ENCODE measurements at regions not wholly inside any gene's neighbourhood (a gene's known extent, or its start where the extent isn't known, plus 50 kb on each side); places are given as distances from the start of the nearest gene placed in this dataset.

DNA sequence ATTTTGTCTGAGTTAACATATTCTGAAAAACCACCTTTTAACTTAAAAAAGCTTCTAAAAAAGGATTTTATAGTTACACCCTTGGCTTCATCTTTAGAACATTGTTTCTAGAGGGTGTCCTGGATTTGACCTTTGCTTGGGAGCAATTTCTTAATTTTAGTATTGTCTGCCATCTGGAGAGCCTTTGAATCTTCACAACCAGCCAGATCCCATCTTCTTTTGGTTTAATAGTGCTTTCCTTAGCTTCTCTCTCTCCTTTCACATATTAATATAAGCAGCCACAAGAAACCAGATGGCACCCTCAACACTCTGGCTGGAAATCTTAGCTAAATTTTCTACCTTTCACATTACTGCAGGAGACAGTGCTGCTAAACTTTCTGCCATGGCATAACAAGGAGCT is 76.5 kb upstream of the TSPAN2 start:
- no peak for TF ChIP-seq SP2 (tag by site-specific recombination; IDR thresholded peaks at IDR 0.05)
- TF ChIP-seq ZNF501 (tag by site-specific recombination; IDR thresholded peaks at IDR 0.05): no peak
- TF ChIP-seq, protein P1, sequence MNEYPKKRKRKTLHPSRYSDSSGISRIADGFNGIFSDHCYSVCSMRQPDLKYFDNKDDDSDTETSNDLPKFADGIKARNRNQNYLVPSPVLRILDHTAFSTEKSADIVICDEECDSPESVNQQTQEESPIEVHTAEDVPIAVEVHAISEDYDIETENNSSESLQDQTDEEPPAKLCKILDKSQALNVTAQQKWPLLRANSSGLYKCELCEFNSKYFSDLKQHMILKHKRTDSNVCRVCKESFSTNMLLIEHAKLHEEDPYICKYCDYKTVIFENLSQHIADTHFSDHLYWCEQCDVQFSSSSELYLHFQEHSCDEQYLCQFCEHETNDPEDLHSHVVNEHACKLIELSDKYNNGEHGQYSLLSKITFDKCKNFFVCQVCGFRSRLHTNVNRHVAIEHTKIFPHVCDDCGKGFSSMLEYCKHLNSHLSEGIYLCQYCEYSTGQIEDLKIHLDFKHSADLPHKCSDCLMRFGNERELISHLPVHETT (tag by site-specific recombination; IDR thresholded peaks at IDR 0.05): no peak
- no peak for TF ChIP-seq ZNF510 (tag by site-specific recombination; IDR thresholded peaks at IDR 0.05; ENCODE audit: insufficient replicate concordance)
- TF ChIP-seq ZNF121 (tag by site-specific recombination; IDR thresholded peaks at IDR 0.05): no peak
- TF ChIP-seq, protein P2, sequence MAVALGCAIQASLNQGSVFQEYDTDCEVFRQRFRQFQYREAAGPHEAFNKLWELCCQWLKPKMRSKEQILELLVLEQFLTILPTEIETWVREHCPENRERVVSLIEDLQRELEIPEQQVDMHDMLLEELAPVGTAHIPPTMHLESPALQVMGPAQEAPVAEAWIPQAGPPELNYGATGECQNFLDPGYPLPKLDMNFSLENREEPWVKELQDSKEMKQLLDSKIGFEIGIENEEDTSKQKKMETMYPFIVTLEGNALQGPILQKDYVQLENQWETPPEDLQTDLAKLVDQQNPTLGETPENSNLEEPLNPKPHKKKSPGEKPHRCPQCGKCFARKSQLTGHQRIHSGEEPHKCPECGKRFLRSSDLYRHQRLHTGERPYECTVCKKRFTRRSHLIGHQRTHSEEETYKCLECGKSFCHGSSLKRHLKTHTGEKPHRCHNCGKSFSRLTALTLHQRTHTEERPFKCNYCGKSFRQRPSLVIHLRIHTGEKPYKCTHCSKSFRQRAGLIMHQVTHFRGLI (tag by site-specific recombination; IDR thresholded peaks at IDR 0.05): no peak
- no peak for TF ChIP-seq ZNF221 (tag by site-specific recombination; IDR thresholded peaks at IDR 0.05; ENCODE audit: borderline replicate concordance)
- TF ChIP-seq GFI1B (tag by site-specific recombination; IDR thresholded peaks at IDR 0.05): no peak
- Histone ChIP-seq H3K4me1 (ENCODE audit: control insufficient read depth, insufficient read depth, low read length) (no peaks in the 10 kb centered on the region), H3K9me3 (ENCODE audit: control insufficient read depth, insufficient read depth, low read depth, low read length) (no peaks in the 10 kb centered on the region), H3K36me3 (ENCODE audit: control insufficient read depth in 2 of 2, insufficient read depth in 1 of 2, low read length in 2 of 2) (no peaks in the 10 kb centered on the region), H3K27ac (ENCODE audit: extremely low read depth, low read depth, low read length) (no peak overlapping the region), H3K4me3 (ENCODE audit: low read depth, low read length) (no peak overlapping the region)
- ChIA-PET CTCF (interaction anchor here (1.3 kb wide), 1 partner anchor 28 kb away, joined by 3 read pairs; no protein-coding TSS in a partner anchor), POLR2A (no interaction called here)

DNA sequence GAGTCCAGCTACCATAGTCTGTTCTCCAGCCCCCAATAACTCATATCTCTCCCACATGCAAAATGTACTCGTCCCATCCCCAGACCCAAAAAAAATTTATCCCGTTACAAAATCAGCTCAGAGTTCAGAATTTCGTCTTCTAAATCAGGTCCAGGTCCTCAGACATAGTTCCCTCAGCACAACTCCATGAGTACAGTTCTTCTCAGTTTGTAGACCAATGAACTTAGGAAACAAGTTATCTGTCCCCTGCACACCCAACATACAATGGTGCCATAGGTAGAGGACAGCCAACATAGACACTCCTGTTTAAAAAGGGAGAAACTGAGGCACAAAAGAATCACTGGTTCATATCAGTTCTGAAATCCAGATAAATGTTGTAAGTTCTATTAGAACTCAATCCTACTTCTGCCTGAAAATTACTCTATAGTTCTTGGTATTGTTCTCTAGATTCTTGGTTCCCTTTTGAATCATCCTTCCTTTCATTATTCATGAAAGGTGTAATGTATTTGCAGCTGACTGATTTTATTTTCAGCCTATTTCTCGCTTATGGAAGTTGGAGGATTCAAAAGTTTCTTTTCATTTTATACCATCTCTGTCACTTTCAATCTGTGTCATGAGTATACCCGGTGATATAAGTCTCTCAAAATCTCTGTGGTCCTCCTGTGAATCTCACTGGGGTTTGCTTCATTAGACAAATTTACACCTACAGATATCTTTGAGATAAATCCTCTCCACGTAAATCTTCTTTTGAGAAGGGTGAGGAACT is 75.8 kb upstream of the TSPAN2 start:
- Histone ChIP-seq H3K27ac (ENCODE audit: extremely low read depth, low read depth, low read length) (no peak overlapping the region), H3K4me3 (ENCODE audit: low read depth, low read length) (no peak overlapping the region), H3K36me3 (ENCODE audit: control insufficient read depth in 2 of 2, insufficient read depth in 1 of 2, low read length in 2 of 2) (no peaks in the 10 kb centered on the region), H3K4me1 (ENCODE audit: control insufficient read depth, insufficient read depth, low read length) (no peaks in the 10 kb centered on the region), H3K9me3 (ENCODE audit: control insufficient read depth, insufficient read depth, low read depth, low read length) (no peaks in the 10 kb centered on the region)
- TF ChIP-seq, protein P3, sequence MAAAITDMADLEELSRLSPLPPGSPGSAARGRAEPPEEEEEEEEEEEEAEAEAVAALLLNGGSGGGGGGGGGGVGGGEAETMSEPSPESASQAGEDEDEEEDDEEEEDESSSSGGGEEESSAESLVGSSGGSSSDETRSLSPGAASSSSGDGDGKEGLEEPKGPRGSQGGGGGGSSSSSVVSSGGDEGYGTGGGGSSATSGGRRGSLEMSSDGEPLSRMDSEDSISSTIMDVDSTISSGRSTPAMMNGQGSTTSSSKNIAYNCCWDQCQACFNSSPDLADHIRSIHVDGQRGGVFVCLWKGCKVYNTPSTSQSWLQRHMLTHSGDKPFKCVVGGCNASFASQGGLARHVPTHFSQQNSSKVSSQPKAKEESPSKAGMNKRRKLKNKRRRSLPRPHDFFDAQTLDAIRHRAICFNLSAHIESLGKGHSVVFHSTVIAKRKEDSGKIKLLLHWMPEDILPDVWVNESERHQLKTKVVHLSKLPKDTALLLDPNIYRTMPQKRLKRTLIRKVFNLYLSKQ (tag by site-specific recombination; IDR thresholded peaks at IDR 0.05; ENCODE audit: borderline replicate concordance): no peak
- TF ChIP-seq, protein P4, sequence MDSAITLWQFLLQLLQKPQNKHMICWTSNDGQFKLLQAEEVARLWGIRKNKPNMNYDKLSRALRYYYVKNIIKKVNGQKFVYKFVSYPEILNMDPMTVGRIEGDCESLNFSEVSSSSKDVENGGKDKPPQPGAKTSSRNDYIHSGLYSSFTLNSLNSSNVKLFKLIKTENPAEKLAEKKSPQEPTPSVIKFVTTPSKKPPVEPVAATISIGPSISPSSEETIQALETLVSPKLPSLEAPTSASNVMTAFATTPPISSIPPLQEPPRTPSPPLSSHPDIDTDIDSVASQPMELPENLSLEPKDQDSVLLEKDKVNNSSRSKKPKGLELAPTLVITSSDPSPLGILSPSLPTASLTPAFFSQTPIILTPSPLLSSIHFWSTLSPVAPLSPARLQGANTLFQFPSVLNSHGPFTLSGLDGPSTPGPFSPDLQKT (IDR thresholded peaks at IDR 0.05; ENCODE audit: borderline replicate concordance, low read depth, low read length): no peak
- TF ChIP-seq, protein P5, sequence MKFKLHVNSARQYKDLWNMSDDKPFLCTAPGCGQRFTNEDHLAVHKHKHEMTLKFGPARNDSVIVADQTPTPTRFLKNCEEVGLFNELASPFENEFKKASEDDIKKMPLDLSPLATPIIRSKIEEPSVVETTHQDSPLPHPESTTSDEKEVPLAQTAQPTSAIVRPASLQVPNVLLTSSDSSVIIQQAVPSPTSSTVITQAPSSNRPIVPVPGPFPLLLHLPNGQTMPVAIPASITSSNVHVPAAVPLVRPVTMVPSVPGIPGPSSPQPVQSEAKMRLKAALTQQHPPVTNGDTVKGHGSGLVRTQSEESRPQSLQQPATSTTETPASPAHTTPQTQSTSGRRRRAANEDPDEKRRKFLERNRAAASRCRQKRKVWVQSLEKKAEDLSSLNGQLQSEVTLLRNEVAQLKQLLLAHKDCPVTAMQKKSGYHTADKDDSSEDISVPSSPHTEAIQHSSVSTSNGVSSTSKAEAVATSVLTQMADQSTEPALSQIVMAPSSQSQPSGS (tag by site-specific recombination; IDR thresholded peaks at IDR 0.05; ENCODE audit: low read depth): no peak
- TF ChIP-seq ZNF521 (tag by site-specific recombination; IDR thresholded peaks at IDR 0.05) (no peak), ZNF23 (tag by site-specific recombination; IDR thresholded peaks at IDR 0.05; ENCODE audit: borderline replicate concordance) (no peak), ZNF202 (tag by site-specific recombination; IDR thresholded peaks at IDR 0.05; ENCODE audit: borderline replicate concordance) (no peak), ZBTB8A (tag by site-specific recombination; IDR thresholded peaks at IDR 0.05) (no peak), ZNF37A (tag by site-specific recombination; IDR thresholded peaks at IDR 0.05) (no peak), EGR2 (tag by site-specific recombination; IDR thresholded peaks at IDR 0.05; ENCODE audit: low read depth) (no peak)
- ChIA-PET CTCF (interaction anchor here (1.3 kb wide), 1 partner anchor 27 kb away, joined by 3 read pairs; no protein-coding TSS in a partner anchor), POLR2A (no interaction called here)
